ENCODE measurements at regions not wholly inside any gene's neighbourhood (a gene's known extent, or its start where the extent isn't known, plus 50 kb on each side); places are given as distances from the start of the nearest gene placed in this dataset.

GRCh38 chr4:143091862-143092261 lies 92.9 kb upstream of the USP38 start:
- H3K9me3 ChIP-seq = no peaks in the 10 kb centered on the region
- no peak overlapping the region for H3K4me3 ChIP-seq
- H3K4me1 ChIP-seq = no peaks in the 10 kb centered on the region
- TF ChIP-seq CTCF (IDR thresholded peaks at IDR 0.05) = no peak
- TF ChIP-seq POLR2AphosphoS5 (IDR thresholded peaks at IDR 0.05) = no peak
- no peak for TF ChIP-seq POLR2A (IDR thresholded peaks at IDR 0.05)
- DNase-seq (ENCODE audit: low spot score in 2 of 2) = no peak
- no peaks in the 10 kb centered on the region for H3K36me3 ChIP-seq
- no peak overlapping the region for H3K27ac ChIP-seq
- intact Hi-C loops (cut with DNase I; ENCODE audit: low total_unique reads) = no loop called here
- H3K27me3 ChIP-seq = no peaks in the 10 kb centered on the region

GRCh38 chr4:143095447-143095846 lies 89.3 kb upstream of the USP38 start:
- Histone ChIP-seq H3K27me3 (no peaks in the 10 kb centered on the region), H3K36me3 (no peaks in the 10 kb centered on the region), H3K4me1 (no peaks in the 10 kb centered on the region), H3K27ac (no peak overlapping the region), H3K9me3 (no peaks in the 10 kb centered on the region), H3K4me3 (no peak overlapping the region)
- intact Hi-C loops (cut with DNase I; ENCODE audit: low total_unique reads) = no loop called here
- no peak for DNase-seq (ENCODE audit: low spot score in 2 of 2)
- TF ChIP-seq CTCF (IDR thresholded peaks at IDR 0.05) = no peak
- TF ChIP-seq POLR2AphosphoS5 (IDR thresholded peaks at IDR 0.05) = no peak
- no peak for TF ChIP-seq POLR2A (IDR thresholded peaks at IDR 0.05)

GRCh38 chr4:143097751-143098150 lies 87.0 kb upstream of the USP38 start:
- no peaks in the 10 kb centered on the region for H3K4me1 ChIP-seq
- H3K27ac ChIP-seq = no peak overlapping the region
- no peak for TF ChIP-seq POLR2AphosphoS5 (IDR thresholded peaks at IDR 0.05)
- no peak for TF ChIP-seq CTCF (IDR thresholded peaks at IDR 0.05)
- no peak overlapping the region for H3K4me3 ChIP-seq
- H3K9me3 ChIP-seq = no peaks in the 10 kb centered on the region
- no peak for DNase-seq (ENCODE audit: low spot score in 2 of 2)
- intact Hi-C loops (cut with DNase I; ENCODE audit: low total_unique reads) = no loop called here
- no peaks in the 10 kb centered on the region for H3K36me3 ChIP-seq
- no peaks in the 10 kb centered on the region for H3K27me3 ChIP-seq

GRCh38 chr4:143099693-143100092 lies 85.0 kb upstream of the USP38 start:
- H3K36me3 ChIP-seq = no peaks in the 10 kb centered on the region
- TF ChIP-seq POLR2A (IDR thresholded peaks at IDR 0.05) = no peak
- TF ChIP-seq CTCF (IDR thresholded peaks at IDR 0.05) = no peak
- no peak for TF ChIP-seq POLR2AphosphoS5 (IDR thresholded peaks at IDR 0.05)
- no peak for DNase-seq (ENCODE audit: low spot score in 2 of 2)
- no peaks in the 10 kb centered on the region for H3K27me3 ChIP-seq
- H3K9me3 ChIP-seq = no peaks in the 10 kb centered on the region
- H3K27ac ChIP-seq = no peak overlapping the region
- no peaks in the 10 kb centered on the region for H3K4me1 ChIP-seq
- intact Hi-C loops (cut with DNase I; ENCODE audit: low total_unique reads) = no loop called here
- H3K4me3 ChIP-seq = no peak overlapping the region

- Histone ChIP-seq H3K9me3 (no peaks in the 10 kb centered on the region), H3K27ac (no peak overlapping the region), H3K4me3 (no peak overlapping the region), H3K4me1 (no peaks in the 10 kb centered on the region), H3K36me3 (no peaks in the 10 kb centered on the region), H3K27me3 (no peaks in the 10 kb centered on the region)
- intact Hi-C loops (cut with DNase I; ENCODE audit: low total_unique reads) = no loop called here
- DNase-seq (ENCODE audit: low spot score in 2 of 2) = no peak
- TF ChIP-seq POLR2A (IDR thresholded peaks at IDR 0.05) = no peak
- TF ChIP-seq POLR2AphosphoS5 (IDR thresholded peaks at IDR 0.05) = no peak
- TF ChIP-seq CTCF (IDR thresholded peaks at IDR 0.05) = no peak
These were observed 75.3 kb upstream of the USP38 start for GRCh38 chr4:143109376-143109775.

Measured in breast epithelium (tissue), 4 donors.